SK-N-SH (cell line): ENCODE measurements at regions not wholly inside any gene's neighbourhood (a gene's known extent, or its start where the extent isn't known, plus 50 kb on each side); places are given as distances from the start of the nearest gene placed in this dataset.
A peak's percentile ranks its signal among the peaks of the same experiment; 100 is the strongest.

Experiments
- CTCF ChIA-PET: fragments of 300-600, 350-600 bp; formaldehyde crosslinking; extraction: SDS; loops from one replicate; lab custom pipeline; 2021; lab: Yijun Ruan, JAX
- POLR2A ChIA-PET: fragments of 350-600 bp; sonication (Branson Sonifier 250); formaldehyde crosslinking; extraction: SDS; loops from one replicate; lab custom pipeline; 2020; ENCODE audit warnings: antibody characterized with exemption, inconsistent platforms; lab: Yijun Ruan, JAX
- DNase-seq: peaks from one replicate; pipeline ENCODE4 v3.0.0; 2012
- H2AFZ ChIP-seq: fragments of 200-600 bp; sonication (generic); 2 replicates; pipeline ENCODE4 v1.8.1; 2016; ENCODE audit warnings: antibody characterized with exemption, mild to moderate bottlenecking, low read depth
- H3F3A ChIP-seq: fragments of 200-600 bp; sonication (generic); replicated peaks from 2 replicates; pipeline ENCODE3; 2016; ENCODE audit warnings: antibody characterized with exemption, mild to moderate bottlenecking; ENCODE audit not compliant: insufficient read depth
- H3K27ac ChIP-seq, 2 experiments: fragments of 200-500 bp in 1 of 2; fragments of 200-600 bp in 1 of 2; sonication (Bioruptor generic) in 1 of 2; sonication (generic), shearing (Covaris generic) in 1 of 2; 2 replicates each; pipeline versions ENCODE4 v1.5.1 to v1.6.1; 2014 to 2016; ENCODE audit warnings: low read depth in 2 of 2, inconsistent platforms in 1 of 2, low read length in 1 of 2, mild to moderate bottlenecking in 1 of 2, mixed read lengths in 1 of 2
- H3K27me3 ChIP-seq: fragments of 200-600 bp; sonication (generic), shearing (Covaris generic); 2 replicates; pipeline ENCODE4 v1.6.1; 2016; ENCODE audit warnings: mixed run types; ENCODE audit not compliant: insufficient read depth
- H3K36me3 ChIP-seq, 2 experiments: fragments of 200-500 bp in 1 of 2; fragments of 200-600 bp in 1 of 2; sonication (Bioruptor generic) in 1 of 2; sonication (generic) in 1 of 2; replicated peaks in 1 of 2; 2 replicates each; pipeline versions ENCODE3 to v1.5.1; 2014 to 2016; ENCODE audit warnings: low read length in 1 of 2, mild to moderate bottlenecking in 1 of 2; ENCODE audit not compliant: insufficient read depth in 2 of 2, control insufficient read depth in 1 of 2
- H3K4me1 ChIP-seq, 2 experiments: fragments of 200-500 bp in 1 of 2; fragments of 200-600 bp in 1 of 2; sonication (Bioruptor generic) in 1 of 2; sonication (generic), shearing (Covaris generic) in 1 of 2; 2 replicates each; pipeline versions ENCODE4 v1.5.1 to v1.6.1; 2014 to 2016; ENCODE audit warnings: low read depth in 1 of 2, low read length in 1 of 2, mixed run types in 1 of 2; ENCODE audit not compliant: insufficient read depth in 2 of 2, control insufficient read depth in 1 of 2
- H3K4me2 ChIP-seq: fragments of 200-600 bp; sonication (generic), shearing (Covaris generic); 2 replicates; pipeline ENCODE4 v1.6.1; 2017; ENCODE audit warnings: mixed run types
- H3K4me3 ChIP-seq, 2 experiments: fragments of 200-500 bp in 1 of 2; fragments of 200-600 bp in 1 of 2; sonication (Bioruptor generic) in 1 of 2; sonication (generic), shearing (Covaris generic) in 1 of 2; 2 replicates each; pipeline versions ENCODE4 v1.5.1 to v1.8.1; 2014 to 2016; ENCODE audit warnings: low read depth in 2 of 2, inconsistent platforms in 1 of 2, low read length in 1 of 2, mild to moderate bottlenecking in 1 of 2, mixed read lengths in 1 of 2, moderate library complexity in 1 of 2
- H3K79me2 ChIP-seq: fragments of 200-600 bp; sonication (generic); 2 replicates; pipeline ENCODE4 v1.8.1; 2017; ENCODE audit warnings: mild to moderate bottlenecking; ENCODE audit not compliant: insufficient read depth
- H3K9ac ChIP-seq: fragments of 200-600 bp; sonication (generic); 2 replicates; pipeline ENCODE4 v1.6.1; 2017; ENCODE audit warnings: mixed run types
- H3K9me2 ChIP-seq: fragments of 200-600 bp; sonication (generic); 2 replicates; pipeline ENCODE4 v1.6.1; 2017; ENCODE audit warnings: mixed run types
- H3K9me3 ChIP-seq: fragments of 200-600 bp; sonication (generic); 2 replicates; pipeline ENCODE4 v1.6.1; 2017; ENCODE audit warnings: mixed run types, mild to moderate bottlenecking, moderate library complexity
- H4K20me1 ChIP-seq: fragments of 200-600 bp; sonication (generic); 2 replicates; pipeline ENCODE4 v1.6.1; 2017; ENCODE audit warnings: mild to moderate bottlenecking, mixed run types; ENCODE audit not compliant: insufficient read depth
- EP300 ChIP-seq, 2 experiments: IDR thresholded peaks; 2 replicates each; pipeline versions ENCODE4 v1.4.0 to v1.6.1; 2012; ENCODE audit warnings: borderline replicate concordance in 1 of 2, low read depth in 1 of 2, low read length in 1 of 2
- EZH2phosphoT487 ChIP-seq: fragments of 200-600 bp; sonication (generic); IDR thresholded peaks from 2 replicates; pipeline ENCODE4 v1.6.1; 2017; ENCODE audit warnings: low read depth, mixed run types, mild to moderate bottlenecking, antibody characterized with exemption, moderate library complexity, borderline replicate concordance
- FOSL2 ChIP-seq: IDR thresholded peaks from 2 replicates; pipeline ENCODE4 v1.4.0; 2012; ENCODE audit warnings: low read depth, mild to moderate bottlenecking, moderate library complexity, borderline replicate concordance
- FOXJ3 ChIP-seq: sonication (generic); formaldehyde crosslinking; IDR thresholded peaks from 2 replicates; pipeline ENCODE4 v1.5.1; 2020; ENCODE audit warnings: mild to moderate bottlenecking, missing genetic modification reagents
- GABPA ChIP-seq: IDR thresholded peaks from 2 replicates; pipeline ENCODE4 v1.4.0; 2012; ENCODE audit warnings: low read depth, mild to moderate bottlenecking
- GATA2 ChIP-seq: sonication (generic); formaldehyde crosslinking; IDR thresholded peaks from 2 replicates; pipeline ENCODE4 v1.5.0; 2020; ENCODE audit warnings: mild to moderate bottlenecking, missing genetic modification reagents
- MEF2A ChIP-seq: IDR thresholded peaks from 2 replicates; pipeline ENCODE4 v1.4.0; 2012; ENCODE audit warnings: low read depth, borderline replicate concordance
- MXI1 ChIP-seq: IDR thresholded peaks from 2 replicates; pipeline ENCODE4 v1.6.1; 2012; ENCODE audit warnings: mild to moderate bottlenecking, low read depth, low read length, improper control_type of control experiment
- NFIC ChIP-seq: IDR thresholded peaks from 2 replicates; pipeline ENCODE4 v1.4.0; 2012; ENCODE audit warnings: borderline replicate concordance
- POLR2AphosphoS5 ChIP-seq: IDR thresholded peaks from 2 replicates; pipeline ENCODE4 v1.6.1; 2012; ENCODE audit warnings: low read depth, low read length
- RCOR1 ChIP-seq: fragments of 150-350 bp; IDR thresholded peaks from 2 replicates; pipeline ENCODE4 v1.6.1; 2017; ENCODE audit warnings: antibody characterized with exemption, low read length
- REST ChIP-seq: IDR thresholded peaks from 2 replicates; pipeline ENCODE4 v1.6.1; 2012; ENCODE audit warnings: mild to moderate bottlenecking, low read depth, low read length, moderate library complexity
- RFX5 ChIP-seq: IDR thresholded peaks from 2 replicates; pipeline ENCODE4 v1.6.1; 2012; ENCODE audit warnings: mild to moderate bottlenecking, improper control_type of control experiment, low read length
- SIN3A ChIP-seq: IDR thresholded peaks from 2 replicates; pipeline ENCODE4 v1.6.1; 2012; ENCODE audit warnings: low read depth, mild to moderate bottlenecking, low read length, moderate library complexity, borderline replicate concordance
- SMC3 ChIP-seq: IDR thresholded peaks from 2 replicates; pipeline ENCODE4 v1.6.1; 2012; ENCODE audit warnings: low read depth, low read length, improper control_type of control experiment
- TAF1 ChIP-seq: IDR thresholded peaks from 2 replicates; pipeline ENCODE4 v1.6.1; 2012; ENCODE audit warnings: low read depth, mild to moderate bottlenecking, low read length, moderate library complexity, borderline replicate concordance
- TCF12 ChIP-seq: IDR thresholded peaks from 2 replicates; pipeline ENCODE4 v1.4.0; 2012
- YY1 ChIP-seq: IDR thresholded peaks from 2 replicates; pipeline ENCODE4 v1.4.0; 2012; ENCODE audit warnings: low read depth, mild to moderate bottlenecking
- WGBS: methylation state at CpG from one replicate; pipeline ENCODE4 v1.1.6; 2017; ENCODE audit warnings: low lambda C conversion rate; 5-methylcytosine and 5-hydroxymethylcytosine counted together
- TF ChIP-seq, protein P1 (sequence below): IDR thresholded peaks from 2 replicates; pipeline ENCODE4 v1.4.0; 2012; ENCODE audit warnings: low read depth
- TF ChIP-seq, protein P2 (sequence below): IDR thresholded peaks from 2 replicates; pipeline ENCODE4 v1.4.0; 2012; ENCODE audit warnings: low read depth, borderline replicate concordance

GRCh38 chr16:88132836-88133506, 181.7 kb downstream of the BANP start:
- no peak overlapping the region for H3K9ac ChIP-seq
- no peaks in the 10 kb centered on the region for H3K9me2 ChIP-seq
- ChIA-PET POLR2A (no interaction called here), CTCF (no interaction called here)
- H3K36me3 ChIP-seq = no peaks in the 10 kb centered on the region
- no peak overlapping the region for H2AFZ ChIP-seq
- H3K9me3 ChIP-seq = no peaks in the 10 kb centered on the region
- H3F3A ChIP-seq = no peaks in the 10 kb centered on the region
- WGBS = 63% methylated on average over 14 of the region's 27 CpGs
- no peaks in the 10 kb centered on the region for H3K27me3 ChIP-seq
- no peak overlapping the region for H3K4me2 ChIP-seq
- no peaks in the 10 kb centered on the region for H3K79me2 ChIP-seq
- peak overlapping the region in 1 of 2 experiments; percentile 79; a peak in 2 of 4 replicates for H3K27ac ChIP-seq
- peak; percentile 79 for DNase-seq
- no peaks in the 10 kb centered on the region for H4K20me1 ChIP-seq
- peaks cover 0 to 51% of the 10 kb centered on the region in 2 experiments; a peak in 2 of 4 replicates for H3K4me1 ChIP-seq
- H3K4me3 ChIP-seq = no peak overlapping the region
- TF ChIP-seq EP300 (IDR thresholded peaks at IDR 0.05; ENCODE audit: borderline replicate concordance in 1 of 2, low read depth in 1 of 2, low read length in 1 of 2) (peak in 1 of 2 experiments; percentile 34; a peak in 1 of 4 replicates), NFIC (no peak)
- TF ChIP-seq, protein P1, sequence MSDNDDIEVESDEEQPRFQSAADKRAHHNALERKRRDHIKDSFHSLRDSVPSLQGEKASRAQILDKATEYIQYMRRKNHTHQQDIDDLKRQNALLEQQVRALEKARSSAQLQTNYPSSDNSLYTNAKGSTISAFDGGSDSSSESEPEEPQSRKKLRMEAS = no peak
- TF ChIP-seq, all 33 proteins: peak for 1

DNA sequence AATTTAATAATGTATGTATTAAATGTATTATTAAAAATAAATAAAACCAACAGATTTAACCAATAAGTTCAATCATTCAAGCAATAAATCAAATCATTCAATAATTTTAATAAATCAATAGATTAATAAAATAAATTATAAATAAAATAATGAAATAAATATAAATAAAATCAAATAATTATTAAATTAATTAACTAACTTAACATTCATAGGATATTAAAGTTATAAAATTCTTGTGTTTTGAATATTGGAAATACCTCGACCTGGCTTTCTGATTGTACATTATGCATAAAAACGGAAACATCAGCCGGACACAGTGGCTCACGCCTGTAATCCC, 182.2 kb downstream of the BANP start:
- POLR2A ChIA-PET = no interaction called here
- no peak overlapping the region for H3K4me3 ChIP-seq
- CTCF ChIA-PET = no interaction called here
- DNase-seq = no peak
- WGBS = 91% methylated on average over 4 of the region's 4 CpGs
- H3K9me3 ChIP-seq = no peaks in the 10 kb centered on the region
- H3K36me3 ChIP-seq = no peaks in the 10 kb centered on the region
- H3K79me2 ChIP-seq = no peaks in the 10 kb centered on the region
- H3K27ac ChIP-seq = peak overlapping the region in 1 of 2 experiments; percentile 98; a peak in 1 of 4 replicates
- H3K9ac ChIP-seq = no peak overlapping the region
- H3F3A ChIP-seq = no peaks in the 10 kb centered on the region
- no peak for TF ChIP-seq GABPA
- no peak for TF ChIP-seq RCOR1
- TF ChIP-seq FOSL2 = no peak
- TF ChIP-seq MXI1 = no peak
- TF ChIP-seq TAF1 = no peak
- no peak for TF ChIP-seq YY1
- no peak for TF ChIP-seq GATA2
- TF ChIP-seq SMC3 = no peak
- no peak for TF ChIP-seq POLR2AphosphoS5
- no peak for TF ChIP-seq SIN3A
- TF ChIP-seq EP300 (IDR thresholded peaks at IDR 0.05; ENCODE audit: borderline replicate concordance in 1 of 2, low read depth in 1 of 2, low read length in 1 of 2) = no peak
- no peak for TF ChIP-seq TCF12
- no peak for TF ChIP-seq EZH2phosphoT487
- TF ChIP-seq FOXJ3 = no peak
- TF ChIP-seq RFX5 = no peak
- TF ChIP-seq, protein P2, sequence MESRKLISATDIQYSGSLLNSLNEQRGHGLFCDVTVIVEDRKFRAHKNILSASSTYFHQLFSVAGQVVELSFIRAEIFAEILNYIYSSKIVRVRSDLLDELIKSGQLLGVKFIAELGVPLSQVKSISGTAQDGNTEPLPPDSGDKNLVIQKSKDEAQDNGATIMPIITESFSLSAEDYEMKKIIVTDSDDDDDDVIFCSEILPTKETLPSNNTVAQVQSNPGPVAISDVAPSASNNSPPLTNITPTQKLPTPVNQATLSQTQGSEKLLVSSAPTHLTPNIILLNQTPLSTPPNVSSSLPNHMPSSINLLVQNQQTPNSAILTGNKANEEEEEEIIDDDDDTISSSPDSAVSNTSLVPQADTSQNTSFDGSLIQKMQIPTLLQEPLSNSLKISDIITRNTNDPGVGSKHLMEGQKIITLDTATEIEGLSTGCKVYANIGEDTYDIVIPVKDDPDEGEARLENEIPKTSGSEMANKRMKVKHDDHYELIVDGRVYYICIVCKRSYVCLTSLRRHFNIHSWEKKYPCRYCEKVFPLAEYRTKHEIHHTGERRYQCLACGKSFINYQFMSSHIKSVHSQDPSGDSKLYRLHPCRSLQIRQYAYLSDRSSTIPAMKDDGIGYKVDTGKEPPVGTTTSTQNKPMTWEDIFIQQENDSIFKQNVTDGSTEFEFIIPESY = no peak
- TF ChIP-seq NFIC = no peak
- no peak for TF ChIP-seq MEF2A
- TF ChIP-seq REST = no peak
- H3K4me2 ChIP-seq = no peak overlapping the region
- no peaks in the 10 kb centered on the region for H4K20me1 ChIP-seq
- H3K27me3 ChIP-seq = no peaks in the 10 kb centered on the region
- peaks cover 0 to 53% of the 10 kb centered on the region in 2 experiments; a peak in 2 of 4 replicates for H3K4me1 ChIP-seq
- H3K9me2 ChIP-seq = no peaks in the 10 kb centered on the region
- H2AFZ ChIP-seq = no peak overlapping the region
